Body of pancreas (tissue), 4 donors: ENCODE measurements at regions not wholly inside any gene's neighbourhood (a gene's known extent, or its start where the extent isn't known, plus 50 kb on each side); places are given as distances from the start of the nearest gene placed in this dataset.
"Not testable (repeated sequence)": the region's sequence is repeated elsewhere in the genome, so short reads cannot be mapped to it uniquely, and the experiment has no call there.

Experiments used
- CTCF ChIP-seq, 7 experiments: fragments of 450-650 bp in 4 of 7; fragments of 200-600 bp in 3 of 7; sonication (generic) in 3 of 7; IDR thresholded peaks; one replicate each; pipeline ENCODE4 v1.5.1; 2016 to 2019; ENCODE audit warnings: antibody characterized with exemption in 7 of 7
- POLR2A ChIP-seq, 3 donors: fragments of 450-650 bp; IDR thresholded peaks; one replicate each; pipeline ENCODE4 v1.6.1; 2016; ENCODE audit warnings: antibody characterized with exemption in 3 of 3, mild to moderate bottlenecking in 2 of 3

- not testable (repeated sequence) for TF ChIP-seq CTCF, POLR2A (IDR thresholded peaks at IDR 0.05)
Observed at GRCh38 chr2:87229964-87230363, 208.3 kb upstream of the PLGLB1 start.
